HUES48 (cell line): ENCODE measurements at regions not wholly inside any gene's neighbourhood (a gene's known extent, or its start where the extent isn't known, plus 50 kb on each side); places are given as distances from the start of the nearest gene placed in this dataset.

ENCODE experiments used
- H3K27ac ChIP-seq: one replicate; pipeline ENCODE4 v1.7.0; 2013; ENCODE audit warnings: low read depth, low read length, inconsistent platforms
- H3K27me3 ChIP-seq: 2 replicates; pipeline ENCODE4 v1.6.1; 2013; ENCODE audit warnings: mild to moderate bottlenecking, low read length; ENCODE audit not compliant: control insufficient read depth, insufficient read depth
- H3K36me3 ChIP-seq: 2 replicates; pipeline ENCODE4 v1.6.1; 2013; ENCODE audit warnings: low read length; ENCODE audit not compliant: control insufficient read depth, insufficient read depth
- H3K4me1 ChIP-seq: 2 replicates; pipeline ENCODE4 v1.6.1; 2013; ENCODE audit warnings: mild to moderate bottlenecking, low read length; ENCODE audit not compliant: control insufficient read depth, insufficient read depth
- H3K4me3 ChIP-seq: 2 replicates; pipeline ENCODE4 v1.5.1; 2013; ENCODE audit warnings: mild to moderate bottlenecking, low read depth, low read length
- H3K9ac ChIP-seq: 2 replicates; pipeline ENCODE4 v1.6.1; 2013; ENCODE audit warnings: mild to moderate bottlenecking, low read depth, low read length, moderate library complexity
- H3K9me3 ChIP-seq: 2 replicates; pipeline ENCODE4 v1.6.1; 2013; ENCODE audit warnings: low read length; ENCODE audit not compliant: control insufficient read depth, insufficient read depth

DNA sequence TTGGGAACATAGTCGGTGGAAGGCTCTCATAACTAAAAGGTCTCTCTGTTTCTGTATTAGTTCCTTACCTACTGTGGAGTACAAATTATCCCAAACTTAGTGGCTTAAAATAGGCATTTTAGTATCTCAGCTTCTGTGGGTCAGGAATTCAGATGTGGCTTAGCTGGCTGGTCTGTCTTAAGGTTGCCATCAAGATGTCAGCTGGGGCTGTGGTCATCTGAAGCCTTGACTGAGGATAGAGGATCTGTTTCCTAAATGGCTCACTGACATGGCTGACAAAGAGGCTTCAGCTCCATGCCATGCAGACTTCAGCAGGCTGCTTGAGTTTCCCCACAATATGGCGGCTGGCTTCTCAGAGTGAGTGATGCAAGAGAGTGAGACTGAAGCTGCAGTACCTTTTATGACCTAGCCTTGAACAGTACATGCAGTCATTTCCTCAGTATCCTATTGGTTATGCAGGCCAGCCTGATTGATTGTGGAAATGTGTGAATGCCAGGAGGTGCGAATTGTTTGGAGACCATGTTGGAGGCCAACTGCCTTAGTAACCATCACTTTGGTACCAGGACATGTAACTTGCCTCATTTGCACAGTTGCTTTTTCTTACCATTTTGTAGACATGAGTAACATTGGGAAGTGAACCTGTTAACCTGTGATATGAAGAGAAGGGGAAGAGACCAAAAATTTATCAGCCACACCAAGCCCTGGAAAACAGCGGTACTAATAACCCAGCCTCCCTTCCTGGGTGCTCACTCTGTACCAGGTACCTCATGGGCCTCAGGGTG lies 152.8 kb upstream of the IER5L start:
- H3K4me1 ChIP-seq = peaks cover 20% of the 10 kb centered on the region
- no peak overlapping the region for H3K27ac ChIP-seq

DNA sequence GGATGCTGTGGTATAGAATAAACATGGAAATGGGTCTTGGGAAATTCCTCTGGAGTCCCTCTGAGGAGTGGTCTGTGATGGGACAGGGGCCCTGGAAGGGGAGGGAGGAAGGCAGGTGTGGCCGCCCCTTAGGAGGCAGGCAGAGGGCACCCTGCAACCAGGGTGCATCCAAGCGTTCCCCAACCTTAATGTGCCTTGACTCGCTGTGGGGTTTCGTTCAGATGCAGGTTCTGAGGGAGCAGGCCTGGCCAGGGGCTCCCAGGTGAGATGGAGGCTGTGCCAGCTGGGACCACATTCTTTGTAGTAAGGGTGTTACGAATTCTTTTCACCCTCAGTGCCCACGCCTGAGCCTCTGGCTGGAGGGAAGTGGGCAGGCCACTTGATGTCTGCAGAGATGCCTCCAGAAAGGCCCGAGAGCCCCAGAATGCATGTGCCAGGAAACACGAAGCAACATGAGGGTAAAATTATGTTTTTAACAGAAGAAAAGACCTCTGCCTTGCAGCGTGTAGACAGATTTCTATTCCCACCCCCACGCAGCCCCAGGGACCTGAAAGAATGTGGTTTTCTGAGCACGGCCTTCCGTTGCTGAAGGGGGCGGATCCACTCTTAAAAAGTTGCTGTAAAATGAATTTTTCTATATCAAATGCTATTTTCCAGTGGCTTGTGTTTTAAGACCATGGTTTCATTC lies 150.4 kb upstream of the IER5L start:
- H3K9me3 ChIP-seq = no peaks in the 10 kb centered on the region
- H3K27me3 ChIP-seq = no peaks in the 10 kb centered on the region
- H3K9ac ChIP-seq = no peak overlapping the region
- no peak overlapping the region for H3K4me3 ChIP-seq
- no peaks in the 10 kb centered on the region for H3K36me3 ChIP-seq
- peaks cover 1% of the 10 kb centered on the region for H3K4me1 ChIP-seq
- no peak overlapping the region for H3K27ac ChIP-seq

More for the DNA sequence above, 152.8 kb upstream of the IER5L start:
- no peaks in the 10 kb centered on the region for H3K36me3 ChIP-seq
- no peak overlapping the region for H3K9ac ChIP-seq
- no peaks in the 10 kb centered on the region for H3K9me3 ChIP-seq
- no peak overlapping the region for H3K4me3 ChIP-seq
- H3K27me3 ChIP-seq = no peaks in the 10 kb centered on the region

DNA sequence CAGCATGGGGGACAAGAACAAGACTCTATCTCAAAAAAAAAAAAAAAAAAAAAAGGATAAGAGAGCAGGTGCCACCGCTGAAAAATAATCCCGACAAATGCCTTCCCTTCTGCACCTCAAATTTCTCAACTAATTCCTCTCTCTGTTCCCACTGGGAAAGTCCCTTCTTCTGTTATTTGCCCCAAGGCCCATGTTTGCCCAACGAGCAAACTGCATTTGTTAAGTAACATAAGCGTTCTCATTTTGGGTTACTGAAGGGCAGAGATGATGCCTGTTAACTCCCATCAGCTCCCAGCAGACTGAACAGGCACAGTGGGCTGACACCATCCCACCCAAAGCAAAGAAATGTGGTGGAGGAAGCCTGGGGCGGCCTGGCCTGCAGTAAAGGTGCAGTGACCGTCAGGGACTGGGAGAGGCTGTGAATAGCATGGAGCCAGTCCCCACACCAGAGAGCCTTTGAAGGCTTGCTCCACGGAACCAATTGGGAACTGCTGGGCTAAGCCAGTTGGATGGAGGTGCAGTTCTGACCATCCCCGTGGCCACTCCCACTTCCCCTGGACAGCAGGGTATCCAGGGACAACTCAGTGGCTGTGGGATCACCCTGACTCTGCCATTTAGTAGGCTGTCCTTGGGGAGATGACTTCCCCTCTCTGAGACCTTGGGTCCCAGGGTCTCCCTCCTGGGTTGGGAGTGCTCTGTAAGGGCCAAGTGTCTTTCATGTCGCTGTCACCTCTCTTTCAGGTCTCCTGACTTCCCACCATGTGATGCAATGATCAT lies 149.7 kb upstream of the IER5L start:
- no peak overlapping the region for H3K27ac ChIP-seq
- no peaks in the 10 kb centered on the region for H3K27me3 ChIP-seq
- no peak overlapping the region for H3K9ac ChIP-seq
- H3K36me3 ChIP-seq = no peaks in the 10 kb centered on the region
- H3K4me3 ChIP-seq = no peak overlapping the region
- H3K9me3 ChIP-seq = no peaks in the 10 kb centered on the region
- H3K4me1 ChIP-seq = no peaks in the 10 kb centered on the region

DNA sequence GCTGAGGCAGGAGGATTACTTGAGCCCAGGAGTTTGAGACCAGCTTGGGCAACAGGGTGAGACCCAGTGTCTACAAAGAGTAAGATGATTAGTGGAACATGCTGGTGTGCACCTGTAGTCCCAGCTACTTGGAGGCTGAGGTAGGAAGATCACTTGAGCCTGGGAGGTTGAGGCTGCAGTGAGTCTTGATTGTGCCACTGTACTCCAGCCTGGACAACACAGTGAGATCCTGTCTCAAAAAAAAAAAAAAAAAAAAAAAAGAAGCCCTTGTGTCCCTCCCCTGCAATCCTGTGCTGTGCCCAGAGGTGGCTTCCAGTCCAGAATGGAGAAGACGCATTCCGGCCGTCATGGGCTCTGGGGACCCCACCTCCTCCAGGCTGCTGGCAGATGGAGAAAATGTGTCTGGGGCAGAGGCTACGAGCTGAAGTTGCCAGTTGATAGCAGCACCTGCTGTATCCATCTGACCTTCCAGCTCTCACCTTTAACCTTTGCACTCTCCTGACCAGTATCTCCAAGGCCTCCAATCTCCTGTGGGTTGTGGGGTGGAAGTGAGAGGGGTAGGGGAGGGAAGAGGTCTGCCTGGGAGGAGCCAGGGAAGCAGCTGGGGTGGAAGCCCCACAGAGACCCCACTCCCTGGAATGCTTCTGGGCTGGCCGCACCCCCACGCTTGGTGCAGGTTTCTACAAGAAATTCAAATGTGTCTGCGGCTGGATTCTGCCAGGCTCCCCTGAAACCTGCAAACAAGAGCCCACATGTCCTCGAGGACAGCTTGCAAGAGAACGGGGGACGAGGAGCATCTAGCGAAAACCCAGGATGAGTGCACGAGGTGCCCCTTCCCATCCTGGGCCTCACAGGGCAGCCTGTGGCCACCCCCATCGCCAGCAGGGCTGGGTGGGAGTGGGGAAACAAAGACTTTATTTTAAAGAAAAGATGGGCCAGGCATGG lies 148.3 kb upstream of the IER5L start:
- peaks cover 2% of the 10 kb centered on the region; the same call in 1 of the 2 replicates for H3K4me1 ChIP-seq
- no peaks in the 10 kb centered on the region for H3K9me3 ChIP-seq
- no peak overlapping the region for H3K27ac ChIP-seq
- no peaks in the 10 kb centered on the region for H3K36me3 ChIP-seq
- H3K27me3 ChIP-seq = no peaks in the 10 kb centered on the region
- no peak overlapping the region for H3K4me3 ChIP-seq
- no peak overlapping the region for H3K9ac ChIP-seq

DNA sequence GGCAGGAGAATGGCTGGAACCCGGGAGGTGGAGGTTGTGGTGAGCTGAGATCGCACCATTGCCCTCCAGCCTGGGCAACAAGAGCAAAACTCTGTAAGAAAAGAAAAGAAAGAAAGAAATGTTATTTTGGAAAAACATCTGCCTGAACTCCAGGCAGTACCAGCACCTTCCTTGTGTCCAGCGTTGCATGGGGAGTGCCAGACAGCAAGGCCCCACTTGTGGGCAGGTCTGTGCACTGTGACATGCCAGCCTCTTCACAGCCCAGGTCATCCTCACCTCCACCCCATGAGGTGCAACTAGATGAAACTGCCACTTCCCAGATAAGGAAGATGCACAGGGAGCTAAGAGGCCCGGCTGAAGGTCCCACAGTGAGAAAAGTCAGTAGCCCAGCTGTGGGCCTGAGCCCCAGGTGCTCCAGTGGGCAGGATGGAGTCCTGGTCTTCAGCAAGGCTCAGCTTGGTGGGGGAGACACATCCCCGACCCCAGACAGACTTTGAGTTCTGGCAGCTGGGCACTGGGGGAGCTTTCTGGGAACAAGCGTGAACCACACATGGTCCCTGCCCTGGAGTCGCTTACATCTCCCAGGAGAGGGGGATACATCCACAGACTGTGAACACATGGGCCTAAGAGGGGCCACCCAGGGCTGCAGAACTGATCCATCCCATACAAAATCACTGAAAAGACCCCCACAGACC lies 146.9 kb upstream of the IER5L start:
- Histone ChIP-seq H3K4me1 (peaks cover 8% of the 10 kb centered on the region; the same call in 1 of the 2 replicates), H3K4me3 (no peak overlapping the region), H3K9ac (no peak overlapping the region), H3K9me3 (no peaks in the 10 kb centered on the region), H3K27me3 (no peaks in the 10 kb centered on the region; the same call in 1 of the 2 replicates), H3K27ac (no peak overlapping the region), H3K36me3 (no peaks in the 10 kb centered on the region)

DNA sequence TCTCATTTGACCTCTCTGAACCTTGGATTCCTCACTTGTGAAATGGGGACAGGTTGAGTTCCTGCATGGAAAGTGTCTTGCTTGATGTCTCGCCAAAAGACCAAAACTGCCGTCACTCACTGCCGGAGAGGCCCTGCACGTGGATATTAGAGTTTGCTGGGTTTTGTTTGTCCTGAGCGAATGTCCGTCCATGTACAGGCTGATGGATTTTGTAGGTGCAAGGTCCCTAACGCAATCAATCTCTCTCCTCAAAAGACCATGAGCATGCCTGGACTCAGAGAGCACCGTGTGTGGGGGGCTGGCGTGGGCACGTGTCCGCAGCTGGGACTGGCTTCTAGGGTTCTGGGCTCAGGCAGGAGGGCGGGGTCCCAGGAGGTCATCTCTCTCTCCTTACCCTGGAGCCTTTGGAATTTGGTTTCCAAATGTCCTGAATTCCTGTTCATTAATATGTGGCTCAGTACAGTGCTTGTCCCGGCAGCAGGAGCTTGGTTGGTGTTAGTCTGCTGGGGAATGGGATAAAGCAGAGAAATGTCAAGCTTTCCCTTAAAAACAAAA lies 146.0 kb upstream of the IER5L start:
- Histone ChIP-seq H3K27me3 (no peaks in the 10 kb centered on the region; the same call in 1 of the 2 replicates), H3K9ac (no peak overlapping the region), H3K4me1 (peaks cover 8% of the 10 kb centered on the region; the same call in 1 of the 2 replicates), H3K36me3 (no peaks in the 10 kb centered on the region), H3K4me3 (no peak overlapping the region), H3K9me3 (no peaks in the 10 kb centered on the region), H3K27ac (no peak overlapping the region)

GRCh38 chr9:129323376-129323998 lies 145.4 kb upstream of the IER5L start:
- H3K4me1 ChIP-seq = peaks cover 8% of the 10 kb centered on the region; the same call in 1 of the 2 replicates
- H3K36me3 ChIP-seq = no peaks in the 10 kb centered on the region
- H3K27ac ChIP-seq = no peak overlapping the region
- H3K9ac ChIP-seq = no peak overlapping the region
- no peaks in the 10 kb centered on the region for H3K9me3 ChIP-seq
- H3K4me3 ChIP-seq = no peak overlapping the region
- H3K27me3 ChIP-seq = no peaks in the 10 kb centered on the region; the same call in 1 of the 2 replicates

- H3K9ac ChIP-seq = no peak overlapping the region
- H3K9me3 ChIP-seq = no peaks in the 10 kb centered on the region
- H3K27ac ChIP-seq = no peak overlapping the region
- no peak overlapping the region for H3K4me3 ChIP-seq
- no peaks in the 10 kb centered on the region for H3K36me3 ChIP-seq
- no peaks in the 10 kb centered on the region; the same call in 1 of the 2 replicates for H3K27me3 ChIP-seq
- peaks cover 8% of the 10 kb centered on the region; the same call in 1 of the 2 replicates for H3K4me1 ChIP-seq
Observed at GRCh38 chr9:129322641-129323375, 144.7 kb upstream of the IER5L start.
